NCI-H2029 treated with DMSO at 0.1 percent for 48 hours (cell line): ENCODE measurements at regions not wholly inside any gene's neighbourhood (a gene's known extent, or its start where the extent isn't known, plus 50 kb on each side); places are given as distances from the start of the nearest gene placed in this dataset.

Experiments used
- DNase-seq: peaks from one replicate; lab custom pipeline; 2025; lab: John Stamatoyannopoulos, UW

DNA sequence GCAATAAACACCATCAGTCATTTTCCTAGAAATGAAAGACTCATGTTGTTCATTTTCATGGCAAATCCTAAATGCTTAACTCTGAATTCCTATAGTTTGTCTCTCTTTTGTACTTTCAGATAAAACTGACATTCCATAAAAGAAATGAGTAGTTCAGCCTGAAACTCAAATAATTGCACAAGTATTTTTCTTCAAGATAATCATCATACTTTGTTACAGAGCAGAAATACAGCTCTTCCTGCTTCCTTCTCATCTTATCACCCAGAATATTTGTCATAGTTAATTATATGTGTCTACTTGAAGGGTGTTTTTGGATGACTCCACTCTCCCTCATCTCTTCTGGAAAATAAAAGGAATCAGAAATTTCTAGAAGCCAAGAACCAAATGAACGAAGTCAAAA, 141.1 kb downstream of the HNMT start:
- DNase-seq, result no peak

DNA sequence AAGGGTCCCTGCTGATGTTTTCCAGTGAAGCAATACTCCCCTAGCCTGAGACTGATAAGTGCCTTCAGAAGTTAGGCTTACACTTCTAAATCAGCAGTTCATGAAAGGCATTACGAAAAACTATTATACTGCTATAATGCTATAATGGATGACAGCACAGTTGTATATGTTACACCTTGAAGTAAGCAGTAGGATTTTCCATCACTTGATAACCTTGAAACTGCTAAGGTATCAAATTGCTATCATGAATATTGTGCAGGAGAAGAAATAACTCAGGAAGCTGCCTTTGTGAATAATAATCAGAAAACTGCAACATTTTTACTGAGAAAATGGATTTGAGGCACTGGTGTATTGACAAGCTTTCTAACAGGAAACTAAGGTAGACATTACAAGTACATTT, 142.3 kb downstream of the HNMT start:
- DNase-seq, result no peak

DNA sequence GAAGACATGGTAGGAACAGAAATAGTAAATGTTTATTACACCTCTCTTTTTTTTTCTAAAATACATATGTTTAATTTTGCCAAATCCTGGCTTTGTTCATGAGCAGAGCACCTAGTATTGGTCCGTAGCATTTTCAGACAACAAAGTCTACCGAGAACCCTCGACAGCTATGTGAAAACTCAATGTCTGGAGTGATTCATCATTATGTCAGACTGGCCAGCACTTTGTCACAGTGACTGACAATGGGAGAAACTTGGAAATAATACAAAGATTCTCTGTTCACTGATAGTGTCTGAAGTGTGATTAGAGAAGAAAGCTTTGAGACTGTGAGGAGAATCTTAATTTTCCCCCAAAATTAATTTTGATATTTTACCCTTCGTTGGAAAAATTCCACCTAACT, 143.0 kb downstream of the HNMT start:
- DNase-seq, result no peak

DNA sequence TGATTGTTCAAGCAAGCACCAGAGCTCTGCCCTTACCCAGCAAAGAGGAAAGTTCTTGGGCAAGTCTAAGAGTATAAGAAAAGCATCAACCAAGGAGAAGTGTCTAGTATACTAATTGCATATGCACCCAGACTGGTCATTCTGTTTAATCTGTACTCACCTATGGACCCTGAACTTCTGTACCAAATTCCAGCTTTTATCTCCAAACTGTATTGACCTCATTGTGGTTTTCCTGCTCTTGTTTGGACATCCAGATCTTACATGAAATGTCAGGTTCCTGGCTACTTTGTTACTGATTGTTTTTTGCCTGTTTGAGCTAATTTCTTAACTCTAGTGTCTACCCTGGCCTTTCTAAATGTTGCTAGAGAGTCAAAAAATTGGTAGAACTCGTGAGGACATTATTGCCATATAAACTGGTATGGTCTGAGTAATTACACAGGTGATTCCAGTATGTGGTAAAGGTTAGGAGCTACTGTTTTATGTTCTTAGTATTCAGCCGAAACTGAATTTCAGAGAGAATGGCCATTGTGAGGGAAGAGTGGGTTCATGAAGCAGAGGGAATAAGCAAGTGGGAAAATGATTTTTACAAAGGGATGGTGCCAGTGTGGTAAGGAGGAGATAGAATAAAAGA, 146.3 kb downstream of the HNMT start:
- DNase-seq, result no peak

DNA sequence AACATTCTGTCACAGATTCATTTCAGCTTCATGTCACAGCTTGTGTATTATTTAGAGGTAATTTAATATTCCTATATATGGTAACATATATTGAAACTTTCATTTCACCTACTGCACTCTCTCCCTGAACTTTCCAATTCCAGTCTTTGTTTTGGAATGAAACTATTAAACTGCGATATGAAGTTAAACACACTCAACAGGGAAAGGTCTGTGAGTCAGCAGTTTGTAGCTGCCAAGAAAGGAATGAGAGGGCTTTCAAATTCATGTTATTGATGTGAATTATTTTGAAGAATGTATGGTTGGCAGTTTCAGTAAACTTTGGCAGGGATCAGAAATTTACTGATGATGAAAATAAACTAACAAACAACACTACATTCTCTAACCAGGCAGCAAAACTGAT, 148.3 kb downstream of the HNMT start:
- DNase-seq, result no peak

DNA sequence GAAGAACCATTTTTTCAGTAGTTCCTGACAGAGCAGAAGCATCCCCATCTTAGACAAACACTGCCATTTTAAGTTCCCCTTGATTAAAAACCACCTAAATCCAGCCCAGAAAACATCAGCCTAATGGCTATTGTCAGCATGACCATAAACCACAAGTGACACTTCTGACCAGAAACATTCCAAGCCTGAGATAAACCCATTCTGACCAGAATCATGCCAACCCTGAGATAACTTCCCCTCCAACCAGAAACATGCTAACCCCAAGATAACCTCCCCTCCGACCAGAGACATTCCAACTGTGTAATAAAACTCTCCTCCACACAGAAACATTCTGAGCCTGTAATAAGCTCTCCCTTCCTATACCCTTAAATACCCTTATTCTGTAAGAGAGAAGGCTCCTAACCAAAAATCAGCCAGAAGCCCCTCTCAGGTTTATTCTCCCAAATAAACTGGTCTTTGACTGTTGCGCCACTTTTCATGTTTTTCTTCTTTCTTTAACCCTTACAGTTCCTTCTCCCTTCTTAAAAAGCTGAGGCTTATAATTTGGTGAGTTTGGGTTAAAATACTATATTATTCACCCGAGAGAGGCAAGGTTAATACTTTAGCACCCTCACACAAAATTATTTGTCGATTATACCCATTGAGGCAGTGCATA, 149.7 kb downstream of the HNMT start:
- DNase-seq, result no peak

DNA sequence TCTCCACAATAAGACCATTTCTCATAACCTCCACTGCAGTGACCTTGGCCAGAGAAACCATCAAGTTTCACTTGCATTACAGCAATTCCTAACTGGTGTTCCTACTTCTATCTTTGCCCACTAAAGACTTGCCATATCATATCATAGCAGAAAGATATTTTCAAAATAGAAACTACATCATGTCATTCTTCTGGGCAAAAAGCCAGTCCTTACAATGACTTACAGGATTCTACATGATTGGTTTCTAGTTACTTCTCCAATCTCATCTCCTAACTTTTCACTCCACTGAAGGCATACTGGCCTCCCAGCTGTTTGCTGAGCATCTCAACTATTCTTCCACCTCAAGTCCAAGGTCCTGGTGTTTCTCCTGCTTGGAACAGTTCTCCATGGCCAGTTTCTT, 151.4 kb downstream of the HNMT start:
- DNase-seq, result no peak

DNA sequence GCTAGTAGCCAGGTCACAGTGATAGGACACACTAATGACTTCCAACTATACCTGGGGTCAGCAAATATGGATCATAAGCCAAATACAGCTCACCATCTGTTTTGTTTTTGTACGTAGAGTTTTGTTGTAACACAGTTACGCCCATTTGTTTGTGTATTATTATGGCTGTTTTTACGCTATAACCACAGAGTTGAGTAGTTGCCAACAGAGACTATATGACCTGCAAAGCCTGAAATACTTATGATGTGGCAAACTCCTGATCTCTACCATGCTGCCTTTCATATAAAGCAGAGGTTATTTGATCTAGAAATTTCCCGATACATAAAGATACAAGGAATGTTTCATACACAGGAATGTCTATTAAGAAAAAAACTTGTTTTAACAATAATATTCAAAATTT, 152.2 kb downstream of the HNMT start:
- no peak for DNase-seq

DNA sequence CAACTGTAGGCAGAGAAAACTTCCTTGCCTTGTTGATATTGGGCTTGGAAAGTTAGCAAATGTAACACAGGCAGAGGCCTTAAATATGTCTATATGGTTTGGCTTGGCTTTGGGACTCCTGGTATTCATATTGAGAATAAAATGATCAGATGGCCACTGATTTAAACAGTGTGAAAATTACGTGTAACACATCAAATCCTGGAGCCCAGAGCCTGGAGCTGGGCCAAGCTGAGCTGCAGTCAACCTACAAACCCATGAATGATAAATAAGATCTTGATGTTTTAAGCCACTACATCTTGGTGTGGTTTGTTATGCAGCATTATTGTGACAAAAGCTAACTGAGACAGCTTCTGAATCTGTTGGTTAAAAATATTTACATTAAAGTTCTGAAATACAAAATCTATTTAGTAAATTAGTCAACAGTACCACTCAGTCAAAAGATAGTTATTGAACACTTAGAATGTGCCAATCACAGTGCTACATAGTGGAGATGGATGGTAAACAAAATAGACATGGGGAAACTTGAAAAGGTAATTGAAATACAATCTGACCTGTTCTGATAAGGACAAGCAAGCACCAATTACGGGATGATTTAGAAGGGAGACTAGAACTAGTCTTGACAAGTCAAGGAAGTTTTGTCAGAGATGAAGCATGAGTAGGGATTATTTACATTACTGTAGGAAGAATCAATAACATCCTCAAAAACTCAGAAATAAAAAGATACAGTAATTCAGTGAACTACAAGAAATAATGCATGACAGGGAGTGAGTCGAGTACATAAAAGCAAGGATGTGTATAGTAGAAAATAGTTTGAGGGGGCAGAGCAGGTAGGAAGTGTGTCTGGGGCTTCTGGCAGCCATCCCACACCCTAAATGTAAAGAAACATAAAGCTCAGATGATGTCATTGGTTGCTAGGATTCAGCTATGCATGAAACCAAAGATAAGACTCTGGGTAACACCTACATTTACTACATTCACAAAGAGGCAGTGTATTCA, 157.7 kb downstream of the HNMT start:
- no peak for DNase-seq

DNA sequence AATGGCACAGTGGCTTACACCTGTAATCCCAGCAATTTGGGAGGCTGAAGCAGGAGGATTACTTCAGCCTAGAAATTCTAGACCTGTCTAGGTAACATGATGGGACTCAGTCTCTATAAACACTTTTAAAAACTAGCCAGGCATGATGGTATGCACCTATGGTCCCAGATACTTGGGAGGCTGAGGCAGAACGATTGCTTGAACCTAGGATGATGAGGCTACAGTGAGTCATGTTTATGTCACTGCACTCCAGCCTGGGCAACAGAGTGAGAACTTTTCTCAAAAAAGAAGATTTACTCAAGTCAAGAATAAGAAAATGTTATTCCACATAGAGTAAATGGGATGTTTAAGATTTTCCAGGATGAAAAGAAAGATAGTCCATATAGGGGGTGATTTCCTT, 158.6 kb downstream of the HNMT start:
- no peak for DNase-seq

DNA sequence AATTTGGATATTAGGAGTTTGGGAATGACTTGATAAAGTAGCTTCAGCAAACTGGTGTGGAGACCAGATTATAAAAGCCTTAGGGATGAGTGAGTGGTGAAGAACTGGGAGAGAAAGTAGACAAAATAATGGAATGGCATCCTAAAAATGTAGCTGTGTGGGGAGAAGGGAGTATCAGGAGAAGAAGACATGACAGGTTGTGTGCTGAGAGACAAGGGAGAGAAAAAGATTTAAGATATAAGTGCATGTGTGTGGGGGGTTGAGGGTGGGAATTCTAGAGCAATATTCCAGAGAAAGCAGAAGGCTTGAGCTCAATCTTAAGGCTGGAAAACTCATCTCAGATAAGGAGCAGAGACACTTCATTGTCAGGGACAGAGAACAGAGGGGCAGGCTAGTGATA, 159.5 kb downstream of the HNMT start:
- no peak for DNase-seq

DNA sequence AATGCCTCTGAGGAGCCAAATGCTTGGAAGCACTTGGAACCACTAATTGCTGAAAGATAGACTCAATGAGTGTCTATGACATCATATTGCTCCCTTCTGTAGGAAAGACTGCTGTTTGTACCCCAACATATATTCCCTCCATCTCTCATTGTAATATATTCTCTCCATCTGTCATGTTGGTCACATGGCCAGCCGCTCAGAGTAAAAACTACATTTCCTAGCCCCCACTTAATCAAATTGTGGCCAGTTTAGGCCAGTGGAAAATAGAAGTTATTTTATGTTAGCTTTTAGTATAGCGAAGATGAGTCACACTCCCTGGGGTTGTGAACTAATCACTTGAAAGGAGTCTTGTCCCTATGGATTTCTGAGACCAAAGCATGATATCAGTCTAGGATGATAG, 160.2 kb downstream of the HNMT start:
- DNase-seq, result no peak

DNA sequence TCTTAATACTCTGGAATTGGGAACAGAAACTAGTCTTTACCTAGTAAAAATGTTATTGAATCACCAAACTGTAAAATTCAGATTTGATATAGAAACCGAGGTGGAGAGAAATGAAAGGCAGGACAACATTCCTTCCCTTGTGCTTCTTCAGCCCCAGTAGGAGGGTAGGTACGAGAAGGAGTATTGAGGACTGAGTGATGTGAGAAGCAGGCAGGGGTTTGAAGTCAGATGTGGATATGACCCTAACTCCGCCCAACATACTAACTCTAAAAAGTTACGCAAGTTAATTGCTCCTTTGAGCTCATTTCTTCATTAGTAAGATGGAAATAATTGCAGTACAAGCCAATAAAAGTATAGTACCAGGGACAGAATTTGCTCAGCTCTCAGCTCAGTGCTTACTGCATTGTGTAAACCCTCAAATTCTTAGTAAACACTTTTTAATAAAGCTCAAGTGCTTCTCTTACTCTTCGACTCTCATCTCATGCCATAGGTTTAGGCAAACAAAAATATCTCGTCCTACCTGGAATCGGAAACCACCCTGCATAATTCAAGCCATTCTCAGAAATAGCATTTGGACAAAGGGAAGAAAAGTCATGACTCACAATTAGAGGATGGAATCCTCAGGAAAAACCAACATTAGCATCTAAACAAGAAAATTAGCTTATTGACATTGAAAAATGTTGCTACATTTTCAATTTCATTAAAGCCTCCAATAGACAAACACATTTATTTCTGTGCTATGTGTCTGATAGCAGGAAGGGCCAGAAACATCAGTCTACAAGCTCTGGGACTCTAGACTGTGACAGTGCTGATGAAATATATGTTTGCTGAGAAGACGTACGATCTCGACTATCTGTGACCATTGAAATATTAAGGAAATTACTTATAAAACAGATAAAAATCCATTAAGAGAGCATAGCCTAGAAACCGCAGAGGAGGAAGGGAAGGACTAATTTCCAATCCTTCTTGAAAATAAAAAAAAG, 161.3 kb downstream of the HNMT start:
- DNase-seq, result no peak

DNA sequence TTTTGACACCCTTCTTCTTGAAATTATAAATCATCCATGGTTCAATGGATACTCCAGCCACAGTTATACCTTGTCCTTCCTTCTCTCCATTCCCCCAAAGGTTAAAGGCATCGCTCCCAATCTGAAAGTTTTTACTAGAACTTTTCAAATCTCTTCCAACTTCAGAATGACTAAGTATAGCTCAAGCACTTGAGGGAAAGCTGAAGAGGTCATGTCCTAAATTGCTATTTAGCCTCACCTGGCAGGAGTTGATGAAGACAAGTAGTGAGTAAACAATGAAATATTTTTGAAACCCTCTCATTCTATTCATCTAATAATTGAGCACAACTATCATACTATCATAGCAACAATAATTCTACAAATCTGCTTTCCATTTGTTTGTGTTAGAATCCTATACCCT, 167.8 kb downstream of the HNMT start:
- no peak for DNase-seq

DNA sequence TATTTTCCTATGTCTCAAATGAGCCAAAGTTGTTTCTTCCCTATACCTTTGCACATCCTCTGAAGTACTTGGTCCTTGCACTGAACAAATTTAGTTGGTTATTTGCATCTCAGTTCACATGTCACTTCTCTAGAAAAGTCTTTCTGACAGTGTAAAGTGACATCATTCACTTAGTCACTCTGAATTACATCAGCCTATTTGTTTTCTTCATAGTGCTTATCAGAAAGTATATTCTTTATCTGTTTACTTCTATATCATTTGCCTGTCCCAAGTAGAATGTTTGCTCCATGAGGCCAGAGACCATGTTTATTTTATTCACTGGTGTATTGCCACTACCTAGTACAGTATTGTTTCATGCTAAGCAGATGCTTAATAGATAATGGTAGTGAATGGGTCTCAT, 173.7 kb downstream of the HNMT start:
- no peak for DNase-seq

DNA sequence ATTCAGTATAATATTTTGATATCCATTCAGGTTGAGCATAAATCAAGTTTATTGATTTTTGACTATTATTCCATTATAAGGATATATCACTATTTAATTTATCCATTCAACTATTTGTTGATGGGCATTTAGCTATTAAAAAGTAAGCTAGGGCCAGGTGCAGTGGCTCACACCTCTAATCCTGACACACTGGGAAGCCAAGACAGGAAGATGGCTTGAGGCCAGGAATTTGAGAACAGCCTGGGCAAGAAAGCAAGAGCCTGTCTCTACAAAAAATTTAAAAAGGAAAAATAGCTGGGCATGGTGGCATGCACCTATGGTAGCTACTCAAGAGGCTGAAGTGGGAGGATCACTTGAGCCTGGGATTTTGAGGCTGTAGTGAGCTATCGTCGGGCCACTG, 183.5 kb downstream of the HNMT start:
- DNase-seq, result no peak

DNA sequence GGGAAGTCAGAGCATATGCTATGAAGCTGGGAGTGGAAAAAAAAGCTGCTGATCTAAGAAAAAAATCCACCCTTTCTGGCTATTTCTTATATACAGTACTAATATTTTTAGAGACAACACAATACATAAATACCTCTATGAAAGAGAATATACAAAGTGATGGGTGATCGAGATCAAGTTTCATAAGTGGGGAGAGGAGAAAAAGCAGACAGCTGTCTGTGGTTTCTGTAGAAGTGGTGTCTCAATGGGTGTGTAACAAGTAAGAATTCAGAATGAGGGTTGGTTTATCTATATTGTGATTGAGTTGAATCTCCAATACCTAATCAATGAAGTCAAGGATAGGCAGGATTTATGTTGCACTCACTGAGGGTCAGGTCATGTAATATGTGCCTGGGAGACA, 191.0 kb downstream of the HNMT start:
- no peak for DNase-seq

DNA sequence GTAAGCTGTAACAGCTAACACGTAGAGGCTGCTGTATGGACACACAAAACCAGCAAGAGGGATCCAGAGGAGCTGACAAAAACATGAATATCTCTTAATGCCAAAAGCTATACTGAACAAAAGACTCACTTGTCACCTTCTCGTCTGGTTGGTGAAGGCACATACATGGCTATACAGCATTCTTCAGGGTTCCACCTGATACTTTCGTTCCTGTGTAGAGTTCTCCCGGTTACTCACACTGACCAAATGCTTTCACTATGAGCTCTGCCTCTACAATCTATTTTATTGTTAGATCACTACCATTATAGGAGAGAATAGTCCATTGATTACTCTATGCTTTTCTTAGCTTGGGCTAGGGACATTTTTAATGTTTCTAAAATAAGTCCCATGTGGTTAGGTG, 193.1 kb downstream of the HNMT start:
- no peak for DNase-seq

DNA sequence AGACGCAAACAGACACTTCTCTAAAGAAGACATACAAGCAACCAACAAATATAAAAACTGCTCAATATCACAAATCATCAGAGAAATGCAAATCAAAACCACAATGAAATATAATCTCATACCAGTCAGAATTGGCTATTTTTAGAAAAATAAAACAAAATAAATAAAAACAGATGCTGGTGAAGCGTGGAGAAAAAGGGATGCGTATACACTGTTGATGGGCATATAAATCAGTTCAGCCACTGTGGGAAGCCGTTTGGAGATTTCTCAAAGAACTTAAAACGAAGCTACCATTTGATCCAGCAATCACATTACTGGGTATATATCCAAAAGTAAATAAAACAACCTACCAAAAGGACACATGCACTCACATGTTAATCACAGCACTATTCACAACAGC, 206.2 kb downstream of the HNMT start:
- DNase-seq, result no peak

DNA sequence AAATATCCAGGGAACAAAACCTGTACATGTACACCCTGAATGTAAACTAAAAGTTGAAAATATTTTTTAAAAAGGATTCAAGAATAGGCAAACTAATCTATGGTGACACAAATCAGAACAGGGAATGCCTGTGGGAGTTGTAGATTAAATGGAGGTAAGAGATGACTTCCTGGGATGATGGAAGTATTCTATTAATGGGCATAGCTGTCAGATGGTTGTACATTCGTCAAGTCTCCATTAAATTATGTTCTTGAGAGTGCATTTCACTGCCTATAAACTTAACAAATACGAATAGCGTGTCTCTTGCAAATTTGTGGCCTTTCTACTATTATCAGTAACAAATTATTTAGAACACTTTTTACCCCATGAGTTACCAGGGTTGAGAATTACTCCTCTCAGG, 207.0 kb downstream of the HNMT start:
- DNase-seq, result no peak

DNA sequence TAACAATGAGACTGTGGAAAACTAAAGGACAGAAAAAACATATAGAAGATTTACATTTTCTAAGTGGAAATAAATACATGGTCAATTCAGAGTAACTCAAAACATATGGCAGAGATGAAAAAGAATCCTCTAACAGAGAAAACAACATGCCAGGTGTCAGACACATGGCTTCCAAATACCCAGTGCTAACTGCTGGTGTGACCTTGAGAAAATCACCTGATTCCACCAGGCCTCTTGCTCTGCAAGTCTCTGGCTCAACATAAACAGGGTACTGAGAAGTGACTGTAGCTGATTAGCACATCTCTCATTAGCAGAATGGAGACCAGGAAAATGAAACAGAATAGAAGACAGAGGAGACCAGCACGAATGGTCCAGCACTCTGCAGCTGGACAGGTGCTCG, 210.8 kb downstream of the HNMT start:
- no peak for DNase-seq

DNA sequence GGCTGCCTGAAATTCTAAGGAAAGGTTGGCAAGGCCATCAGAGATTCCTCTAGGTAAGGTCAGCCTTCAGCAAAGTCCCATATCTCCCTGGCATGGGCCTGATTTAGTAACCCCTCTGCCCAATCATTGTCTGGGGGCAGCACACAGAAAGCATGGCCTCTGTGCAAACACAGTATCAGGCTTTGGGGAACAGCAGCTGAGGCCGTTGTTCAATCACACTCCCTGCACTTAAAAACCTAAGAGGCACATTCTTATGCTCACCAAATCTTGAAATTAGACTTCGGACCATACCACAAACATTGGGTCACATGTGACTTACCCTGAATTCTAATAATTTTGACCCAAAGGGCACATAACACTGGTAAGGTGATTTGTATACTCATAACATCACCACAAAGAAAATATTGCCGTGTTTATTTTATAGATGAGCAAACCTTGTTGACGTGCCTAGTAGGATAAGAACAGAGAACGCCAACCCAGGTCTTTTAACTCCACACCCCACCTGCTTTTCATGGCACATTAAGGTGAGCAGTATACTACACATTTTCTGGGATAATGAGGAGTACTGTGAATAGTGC, 212.7 kb downstream of the HNMT start:
- DNase-seq, result no peak
